Neutrophil (primary cell): ENCODE measurements at regions not wholly inside any gene's neighbourhood (a gene's known extent, or its start where the extent isn't known, plus 50 kb on each side); places are given as distances from the start of the nearest gene placed in this dataset.

Experiments used
- H3K27ac ChIP-seq: fragments of 200-600 bp; sonication (generic); 2 replicates; pipeline ENCODE4 v1.5.1; 2016; ENCODE audit warnings: mild to moderate bottlenecking, moderate library complexity
- H3K27me3 ChIP-seq: fragments of 200-600 bp; sonication (generic); 2 replicates; pipeline ENCODE4 v1.6.0; 2016; ENCODE audit warnings: mild to moderate bottlenecking
- H3K36me3 ChIP-seq: fragments of 200-600 bp; sonication (generic); 2 replicates; pipeline ENCODE4 v1.5.1; 2017
- H3K4me1 ChIP-seq, 2 experiments: fragments of 200-600 bp in 1 of 2; sonication (generic) in 1 of 2; 1 replicate in 1 of 2; 2 replicates in 1 of 2; pipeline versions ENCODE4 v1.5.1 to v1.6.1; 2013 to 2016; ENCODE audit warnings: low read depth in 1 of 2, low read length in 1 of 2, mild to moderate bottlenecking in 1 of 2, moderate library complexity in 1 of 2; ENCODE audit not compliant: control insufficient read depth in 1 of 2, insufficient read depth in 1 of 2
- H3K4me3 ChIP-seq, 2 experiments: fragments of 200-600 bp in 1 of 2; sonication (generic) in 1 of 2; 1 replicate in 1 of 2; 2 replicates in 1 of 2; pipeline ENCODE4 v1.5.1; 2013 to 2016; ENCODE audit warnings: low read depth in 1 of 2, low read length in 1 of 2, mild to moderate bottlenecking in 1 of 2, moderate library complexity in 1 of 2
- H3K9me3 ChIP-seq: fragments of 200-600 bp; sonication (generic); 2 replicates; pipeline ENCODE4 v1.5.1; 2016
- TF ChIP-seq, protein P1 (sequence below): fragments of 200-600 bp; sonication (generic); IDR thresholded peaks from 2 replicates; pipeline ENCODE4 v1.5.1; 2016; ENCODE audit warnings: antibody characterized with exemption

DNA sequence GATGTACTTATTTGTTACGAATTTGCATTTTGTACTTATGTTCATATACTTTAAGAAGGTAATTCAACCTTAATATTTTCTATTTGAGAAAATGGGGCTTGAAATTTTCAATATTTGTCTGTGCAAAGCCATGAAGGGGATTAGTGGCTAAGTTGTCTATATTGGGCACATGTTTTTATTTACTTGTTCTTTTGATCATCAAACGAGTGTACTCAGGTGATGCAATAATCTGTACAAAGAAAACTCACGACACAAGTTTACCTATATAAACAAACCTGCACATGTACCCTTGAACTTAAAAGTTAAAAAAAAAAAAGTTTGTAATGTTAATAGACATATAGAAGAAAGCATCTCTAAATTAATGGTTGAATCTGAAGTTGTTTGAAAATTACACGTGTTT lies 658.9 kb upstream of the SYT4 start:
- no peaks in the 10 kb centered on the region for H3K36me3 ChIP-seq
- H3K4me3 ChIP-seq, result no peak overlapping the region
- no peaks in the 10 kb centered on the region for H3K9me3 ChIP-seq
- H3K27ac ChIP-seq, result no peak overlapping the region
- TF ChIP-seq, protein P1, sequence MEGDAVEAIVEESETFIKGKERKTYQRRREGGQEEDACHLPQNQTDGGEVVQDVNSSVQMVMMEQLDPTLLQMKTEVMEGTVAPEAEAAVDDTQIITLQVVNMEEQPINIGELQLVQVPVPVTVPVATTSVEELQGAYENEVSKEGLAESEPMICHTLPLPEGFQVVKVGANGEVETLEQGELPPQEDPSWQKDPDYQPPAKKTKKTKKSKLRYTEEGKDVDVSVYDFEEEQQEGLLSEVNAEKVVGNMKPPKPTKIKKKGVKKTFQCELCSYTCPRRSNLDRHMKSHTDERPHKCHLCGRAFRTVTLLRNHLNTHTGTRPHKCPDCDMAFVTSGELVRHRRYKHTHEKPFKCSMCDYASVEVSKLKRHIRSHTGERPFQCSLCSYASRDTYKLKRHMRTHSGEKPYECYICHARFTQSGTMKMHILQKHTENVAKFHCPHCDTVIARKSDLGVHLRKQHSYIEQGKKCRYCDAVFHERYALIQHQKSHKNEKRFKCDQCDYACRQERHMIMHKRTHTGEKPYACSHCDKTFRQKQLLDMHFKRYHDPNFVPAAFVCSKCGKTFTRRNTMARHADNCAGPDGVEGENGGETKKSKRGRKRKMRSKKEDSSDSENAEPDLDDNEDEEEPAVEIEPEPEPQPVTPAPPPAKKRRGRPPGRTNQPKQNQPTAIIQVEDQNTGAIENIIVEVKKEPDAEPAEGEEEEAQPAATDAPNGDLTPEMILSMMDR, result no peak
- H3K27me3 ChIP-seq, result no peaks in the 10 kb centered on the region
- no peaks in the 10 kb centered on the region for H3K4me1 ChIP-seq

DNA sequence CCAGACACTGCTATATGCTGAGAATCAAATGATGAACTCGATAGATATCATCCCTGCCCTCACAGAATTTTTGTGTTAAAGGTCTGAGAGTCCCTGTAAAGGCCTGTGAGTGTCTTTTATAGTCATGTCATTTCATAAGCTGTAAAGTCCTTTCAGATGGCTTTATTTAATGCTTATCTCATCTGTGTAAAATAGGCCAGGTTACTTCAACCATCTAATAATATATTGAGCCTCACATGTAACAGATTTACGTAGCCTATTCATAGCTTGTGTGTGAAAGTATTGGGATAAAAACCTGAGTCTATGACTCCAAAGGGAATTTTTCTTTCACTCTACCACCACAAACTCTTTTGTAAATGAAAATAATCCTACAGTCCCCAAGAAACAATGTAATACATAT lies 672.0 kb upstream of the SYT4 start:
- H3K4me1 ChIP-seq, result no peaks in the 10 kb centered on the region
- no peaks in the 10 kb centered on the region for H3K36me3 ChIP-seq
- no peaks in the 10 kb centered on the region for H3K27me3 ChIP-seq
- H3K4me3 ChIP-seq, result no peak overlapping the region
- no peak overlapping the region for H3K27ac ChIP-seq
- no peaks in the 10 kb centered on the region for H3K9me3 ChIP-seq
- TF ChIP-seq, protein P1, result no peak

DNA sequence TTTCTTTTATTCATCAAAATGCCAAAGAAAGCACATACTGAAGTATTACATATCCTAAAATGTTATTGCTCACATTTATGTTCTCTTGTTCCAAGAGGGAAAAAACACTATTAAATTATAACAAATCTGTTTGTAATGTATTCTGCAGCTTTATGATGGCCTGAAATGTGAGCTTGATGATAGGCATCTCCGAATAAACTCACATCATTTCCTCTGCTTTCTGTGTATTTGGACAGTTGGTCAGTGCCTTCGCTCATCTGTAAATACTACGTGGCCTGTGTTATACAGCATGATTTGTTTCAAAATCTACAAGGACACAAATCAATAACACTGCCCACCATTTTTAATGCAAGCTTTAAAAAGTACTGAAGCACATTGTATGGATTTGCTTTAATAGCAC lies 672.8 kb upstream of the SYT4 start:
- no peaks in the 10 kb centered on the region for H3K36me3 ChIP-seq
- no peaks in the 10 kb centered on the region for H3K9me3 ChIP-seq
- TF ChIP-seq, protein P1, result no peak
- H3K4me3 ChIP-seq, result no peak overlapping the region
- H3K4me1 ChIP-seq, result no peaks in the 10 kb centered on the region
- H3K27ac ChIP-seq, result no peak overlapping the region
- H3K27me3 ChIP-seq, result no peaks in the 10 kb centered on the region

DNA sequence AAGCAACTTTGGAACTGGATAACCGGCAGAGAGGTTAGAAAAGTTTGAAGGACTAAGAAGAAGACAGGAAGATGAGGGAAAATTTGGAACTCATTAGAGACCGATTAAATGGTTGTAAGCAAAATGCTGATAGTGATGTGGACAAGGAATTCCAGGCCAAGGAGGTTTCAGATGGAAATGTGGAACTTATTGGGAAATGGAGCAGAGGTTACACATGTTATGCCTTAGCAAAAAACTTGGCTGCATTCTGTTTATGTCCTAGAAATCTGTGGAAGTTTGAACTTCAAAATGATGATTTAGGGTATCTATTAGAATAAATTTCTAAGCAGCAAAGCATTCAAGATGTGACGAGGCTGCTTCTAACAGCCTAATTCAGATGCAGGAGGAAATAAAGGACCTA lies 675.1 kb upstream of the SYT4 start:
- TF ChIP-seq, protein P1, result no peak
- no peaks in the 10 kb centered on the region for H3K27me3 ChIP-seq
- no peak overlapping the region for H3K27ac ChIP-seq
- H3K9me3 ChIP-seq, result no peaks in the 10 kb centered on the region
- H3K4me3 ChIP-seq, result no peak overlapping the region
- H3K4me1 ChIP-seq, result no peaks in the 10 kb centered on the region
- H3K36me3 ChIP-seq, result no peaks in the 10 kb centered on the region

DNA sequence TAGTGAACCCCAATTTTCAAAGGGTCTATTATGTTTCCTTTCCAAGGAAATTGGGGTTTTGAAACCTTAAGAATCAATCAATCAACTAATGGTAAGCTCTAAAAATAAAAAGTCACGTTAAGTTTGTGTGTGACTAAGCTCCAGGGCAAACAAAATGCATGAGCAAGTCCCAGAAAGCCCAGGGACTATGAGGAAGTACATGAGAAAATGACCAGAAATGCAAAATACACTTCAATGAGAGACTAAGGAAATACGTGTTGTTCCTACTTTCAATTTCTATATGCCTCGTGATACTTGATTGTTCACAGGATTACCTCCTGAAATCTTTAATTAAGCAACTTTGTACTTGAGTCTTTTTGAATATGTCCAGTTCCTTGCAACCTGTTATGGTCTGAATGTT lies 684.4 kb upstream of the SYT4 start:
- Histone ChIP-seq H3K27me3 (no peaks in the 10 kb centered on the region), H3K9me3 (no peaks in the 10 kb centered on the region), H3K4me1 (no peaks in the 10 kb centered on the region), H3K4me3 (no peak overlapping the region), H3K36me3 (no peaks in the 10 kb centered on the region), H3K27ac (no peak overlapping the region)
- TF ChIP-seq, protein P1, result no peak

DNA sequence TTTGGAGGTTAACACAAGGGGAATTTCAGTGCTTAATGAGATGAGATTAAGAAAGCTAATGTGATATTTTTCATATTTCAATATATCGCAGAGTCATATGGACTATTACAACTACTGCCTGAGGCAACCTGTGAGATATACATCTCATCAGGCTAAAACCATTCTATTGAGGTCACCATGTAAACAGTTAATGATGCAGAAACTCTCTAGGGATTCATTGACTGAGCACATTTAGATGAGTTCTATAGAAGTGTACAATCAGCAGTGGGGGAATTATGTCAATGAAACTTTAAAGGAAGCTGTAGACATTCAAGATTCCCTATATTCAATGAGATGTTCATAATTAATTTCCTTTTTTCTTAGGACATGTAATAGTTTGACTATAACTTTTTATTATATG lies 687.4 kb upstream of the SYT4 start:
- Histone ChIP-seq H3K27me3 (no peaks in the 10 kb centered on the region), H3K9me3 (no peaks in the 10 kb centered on the region), H3K4me1 (no peaks in the 10 kb centered on the region), H3K4me3 (no peak overlapping the region), H3K36me3 (no peaks in the 10 kb centered on the region), H3K27ac (no peak overlapping the region)
- TF ChIP-seq, protein P1, result no peak
